HCT116 (cell line): ENCODE measurements at regions not wholly inside any gene's neighbourhood (a gene's known extent, or its start where the extent isn't known, plus 50 kb on each side); places are given as distances from the start of the nearest gene placed in this dataset.

Experiments used
- ATAC-seq: fragments of 200-7000 bp; cut with Tn5 transposase; 2 replicates; pipeline ENCODE4 v1.9.1; 2020; ENCODE audit warnings: mild to moderate bottlenecking, moderate library complexity
- BruUV-seq: library from RNA; stranded (reverse); fragments of 400-500 nt; replicated peaks from 2 replicates; lab custom pipeline; 2021; lab: Mats Ljungman, UMichigan
- CTCF ChIA-PET: fragments of 300-600 bp; sonication (Branson Sonifier 250); formaldehyde crosslinking; loops from one replicate; lab custom pipeline; 2021; ENCODE audit warnings: antibody characterized with exemption; lab: Charles Lee
- POLR2A ChIA-PET: fragments of 300-600, 350-600 bp; sonication (Branson Sonifier 250); formaldehyde crosslinking; loops from one replicate; lab custom pipeline; 2021; ENCODE audit warnings: antibody characterized with exemption; lab: Charles Lee
- RAD21 ChIA-PET, 2 experiments: fragments of 300-600 bp; sonication (Branson Sonifier 250); formaldehyde crosslinking; loops; one replicate each; lab custom pipeline; 2023; ENCODE audit warnings: low total read pairs in 2 of 2; ENCODE audit not compliant: uncharacterized antibody in 2 of 2, unreplicated experiment in 2 of 2, low non-redundant PET in 1 of 2; lab: Charles Lee
- DNase-seq: peaks from one replicate; pipeline ENCODE4 v3.0.0-alpha.2; 2010; ENCODE audit warnings: low read depth, low spot score
- H2AFZ ChIP-seq: fragments of 200-600 bp; shearing (Covaris generic), sonication (generic); 2 replicates; pipeline ENCODE4 v1.6.1; 2017; ENCODE audit warnings: low read depth, mixed run types, mixed read lengths, antibody characterized with exemption, low read length; ENCODE audit not compliant: poor library complexity, severe bottlenecking
- H3K27ac ChIP-seq: 2 replicates; pipeline ENCODE4 v1.5.1; 2012; ENCODE audit warnings: low read depth, low read length
- H3K27me3 ChIP-seq: fragments of 200-600 bp; sonication (generic); 2 replicates; pipeline ENCODE4 v1.6.1; 2016; ENCODE audit warnings: mixed run types, low read length, mixed read lengths; ENCODE audit not compliant: insufficient read depth
- H3K36me3 ChIP-seq, 2 experiments: fragments of 200-500 bp in 1 of 2; fragments of 200-600 bp in 1 of 2; sonication (Bioruptor generic) in 1 of 2; sonication (generic) in 1 of 2; 2 replicates each; pipeline versions ENCODE4 v1.5.1 to v1.6.1; 2014 to 2016; ENCODE audit warnings: low read length in 2 of 2, inconsistent platforms in 1 of 2, mixed read lengths in 1 of 2, mixed run types in 1 of 2; ENCODE audit not compliant: insufficient read depth in 2 of 2, control insufficient read depth in 1 of 2
- H3K4me1 ChIP-seq, 2 experiments: fragments of 200-600 bp in 1 of 2; sonication (generic) in 1 of 2; 2 replicates each; pipeline versions ENCODE4 v1.5.1 to v1.6.1; 2012 to 2017; ENCODE audit warnings: low read length in 2 of 2, inconsistent platforms in 1 of 2, mild to moderate bottlenecking in 1 of 2, mixed read lengths in 1 of 2, mixed run types in 1 of 2, moderate library complexity in 1 of 2; ENCODE audit not compliant: insufficient read depth in 2 of 2, control insufficient read depth in 1 of 2
- H3K4me2 ChIP-seq: fragments of 200-600 bp; sonication (generic); 2 replicates; pipeline ENCODE4 v1.6.1; 2017; ENCODE audit warnings: mixed run types, low read length, mixed read lengths
- H3K4me3 ChIP-seq, 2 experiments: fragments of 200-600 bp in 1 of 2; sonication (generic) in 1 of 2; replicated peaks in 1 of 2; 2 replicates each; pipeline ENCODE4 v1.5.1; 2011 to 2016; ENCODE audit warnings: low read length in 2 of 2, control low read depth in 1 of 2, low read depth in 1 of 2, mild to moderate bottlenecking in 1 of 2, mixed read lengths in 1 of 2, mixed run types in 1 of 2
- H3K79me2 ChIP-seq: fragments of 200-600 bp; sonication (generic); 2 replicates; pipeline ENCODE4 v1.6.1; 2017; ENCODE audit warnings: mild to moderate bottlenecking, mixed run types, low read length, moderate library complexity, mixed read lengths; ENCODE audit not compliant: insufficient read depth
- H3K9ac ChIP-seq: fragments of 200-600 bp; sonication (generic); 2 replicates; pipeline ENCODE4 v1.6.1; 2016; ENCODE audit warnings: low read length, mixed read lengths
- H3K9me2 ChIP-seq: fragments of 200-600 bp; sonication (generic), shearing (Covaris generic); 2 replicates; pipeline ENCODE4 v1.6.1; 2017; ENCODE audit warnings: mixed run types, mild to moderate bottlenecking, moderate library complexity; ENCODE audit not compliant: insufficient read depth
- H3K9me3 ChIP-seq, 2 experiments: fragments of 200-500 bp in 1 of 2; fragments of 200-600 bp in 1 of 2; sonication (Bioruptor generic) in 1 of 2; sonication (generic) in 1 of 2; 2 replicates each; pipeline ENCODE4 v1.6.1; 2014 to 2017; ENCODE audit warnings: low read length in 2 of 2, mixed read lengths in 2 of 2, inconsistent platforms in 1 of 2, low read depth in 1 of 2, mild to moderate bottlenecking in 1 of 2, mixed run types in 1 of 2, moderate library complexity in 1 of 2; ENCODE audit not compliant: control insufficient read depth in 1 of 2, insufficient read depth in 1 of 2
- H4K20me1 ChIP-seq: fragments of 200-600 bp; sonication (generic), shearing (Covaris generic); 2 replicates; pipeline ENCODE4 v1.6.1; 2017; ENCODE audit warnings: mixed run types, mild to moderate bottlenecking, moderate library complexity; ENCODE audit not compliant: insufficient read depth
- EGR1 ChIP-seq: IDR thresholded peaks from 2 replicates; pipeline ENCODE4 v1.6.1; 2012; ENCODE audit warnings: low read depth
- MAX ChIP-seq: IDR thresholded peaks from 2 replicates; pipeline ENCODE4 v1.6.1; 2012
- RAD21 ChIP-seq: IDR thresholded peaks from 2 replicates; pipeline ENCODE4 v1.6.1; 2012; ENCODE audit warnings: low read depth, mild to moderate bottlenecking
- REST ChIP-seq: IDR thresholded peaks from 2 replicates; pipeline ENCODE4 v1.6.1; 2012; ENCODE audit warnings: low read depth
- SRF ChIP-seq: IDR thresholded peaks from 2 replicates; pipeline ENCODE4 v1.6.1; 2012; ENCODE audit warnings: low read depth
- TCF7L2 ChIP-seq: IDR thresholded peaks from 2 replicates; pipeline ENCODE4 v1.7.0; 2011; ENCODE audit warnings: borderline replicate concordance, inconsistent platforms; ENCODE audit not compliant: insufficient read depth, insufficient read length; ENCODE audit errors: extremely low read depth
- ZNF274 ChIP-seq: fragments of 200-500 bp; sonication (Bioruptor generic); IDR thresholded peaks from 2 replicates; pipeline ENCODE4 v1.6.1; 2014; ENCODE audit warnings: mild to moderate bottlenecking, low read depth, low read length, inconsistent platforms
- intact Hi-C: fragments of 100-400 bp; cut with micrococcal nuclease; formaldehyde crosslinking; loops from 2 replicates; pipeline ENCODE4 v1.10.0; 2022

GRCh38 chr3:182702216-182702615, 91.1 kb upstream of the ATP11B start:
- intact Hi-C loops = no loop called here
- H3K4me1 ChIP-seq = no peaks in the 10 kb centered on the region
- RAD21 ChIA-PET = no interaction called here

More at GRCh38 chr3:182702216-182702615, 91.1 kb upstream of the ATP11B start:
- DNase-seq (no peak), ATAC-seq (no peak)
- Histone ChIP-seq H3K27ac (no peak overlapping the region), H3K36me3 (no peaks in the 10 kb centered on the region), H3K27me3 (no peaks in the 10 kb centered on the region), H3K79me2 (no peaks in the 10 kb centered on the region), H3K9me2 (no peaks in the 10 kb centered on the region), H4K20me1 (no peaks in the 10 kb centered on the region), H3K9ac (no peak overlapping the region), H2AFZ (no peak overlapping the region), H3K4me2 (no peak overlapping the region), H3K4me3 (no peak overlapping the region), H3K9me3 (no peaks in the 10 kb centered on the region)
- ChIA-PET CTCF (no interaction called here), POLR2A (no interaction called here)
- no peak for TF ChIP-seq TCF7L2
- no peak for TF ChIP-seq RAD21
- TF ChIP-seq MAX = no peak
- TF ChIP-seq EGR1 = no peak
- TF ChIP-seq ZNF274 = no peak
- no peak for TF ChIP-seq SRF
- no peak for TF ChIP-seq REST
- BruUV-seq = no TSS peak
